Fibroblast of pulmonary artery (primary cell): ENCODE measurements at regions not wholly inside any gene's neighbourhood (a gene's known extent, or its start where the extent isn't known, plus 50 kb on each side); places are given as distances from the start of the nearest gene placed in this dataset.
A peak's percentile ranks its signal among the peaks of the same experiment; 100 is the strongest.

Experiments
- DNase-seq: peaks from one replicate; pipeline ENCODE4 v3.0.0-alpha.2; 2010; ENCODE audit warnings: low read depth
- H3K4me3 ChIP-seq: replicated peaks from 2 replicates; pipeline ENCODE4 v1.5.1; 2011; ENCODE audit warnings: low read depth, mild to moderate bottlenecking, control low read depth, low read length, moderate library complexity
- CTCF ChIP-seq: IDR thresholded peaks from 2 replicates; pipeline ENCODE4 v1.5.1; 2011; ENCODE audit warnings: mild to moderate bottlenecking, control low read depth, low read length, inconsistent platforms; ENCODE audit errors: missing control alignments

GRCh38 chr6:92822222-92822621 is 597.1 kb downstream of the EPHA7 start:
- no peak for TF ChIP-seq CTCF
- no peak for DNase-seq

DNA sequence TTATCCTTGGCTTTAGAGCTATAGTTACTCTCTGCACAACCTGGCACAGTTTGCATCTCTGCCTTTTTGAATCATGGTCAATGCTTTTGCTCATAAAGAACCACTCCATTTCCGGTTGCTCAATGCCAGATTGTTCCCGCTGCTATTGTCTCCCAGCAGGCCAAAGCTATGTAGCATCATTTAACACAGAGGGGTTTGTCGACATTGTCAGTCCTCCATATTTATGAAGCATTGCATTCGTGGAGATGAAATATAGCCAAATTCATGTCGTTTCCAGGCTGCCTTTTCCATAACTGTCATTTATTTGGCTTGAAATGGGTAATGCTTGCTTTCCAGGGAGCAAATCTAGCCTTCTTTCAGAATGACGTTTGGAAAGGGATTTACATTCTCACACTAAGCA is 598.8 kb downstream of the EPHA7 start:
- H3K4me3 ChIP-seq: no peak overlapping the region
- peak; percentile 1 for DNase-seq
- TF ChIP-seq CTCF: no peak

More at GRCh38 chr6:92822222-92822621, 597.1 kb downstream of the EPHA7 start:
- no peak overlapping the region for H3K4me3 ChIP-seq

- peak; percentile 37 for DNase-seq
- TF ChIP-seq CTCF: peak; percentile 61
- H3K4me3 ChIP-seq: no peak overlapping the region
Observed at GRCh38 chr6:92810913-92811312, 608.4 kb downstream of the EPHA7 start.

DNA sequence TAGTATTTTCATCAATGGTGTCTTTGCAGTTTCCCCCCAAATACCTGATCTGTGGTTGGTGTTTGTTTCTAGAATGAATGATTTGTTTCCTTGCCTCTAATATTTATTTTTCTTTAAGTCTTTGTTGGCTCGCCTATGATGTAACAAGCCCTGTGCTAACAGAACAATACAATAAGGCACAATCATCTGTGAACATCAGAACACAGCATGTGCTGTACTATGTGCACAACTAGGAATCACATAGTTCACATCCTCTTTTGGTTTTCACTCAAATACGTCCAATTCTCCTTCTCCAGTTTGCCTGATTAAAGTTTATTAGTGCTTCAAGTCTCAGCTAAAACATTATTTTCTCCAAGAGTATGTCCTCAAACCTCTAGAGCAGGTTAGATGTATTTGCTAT is 613.1 kb downstream of the EPHA7 start:
- no peak for TF ChIP-seq CTCF
- DNase-seq: no peak
- no peak overlapping the region for H3K4me3 ChIP-seq

DNA sequence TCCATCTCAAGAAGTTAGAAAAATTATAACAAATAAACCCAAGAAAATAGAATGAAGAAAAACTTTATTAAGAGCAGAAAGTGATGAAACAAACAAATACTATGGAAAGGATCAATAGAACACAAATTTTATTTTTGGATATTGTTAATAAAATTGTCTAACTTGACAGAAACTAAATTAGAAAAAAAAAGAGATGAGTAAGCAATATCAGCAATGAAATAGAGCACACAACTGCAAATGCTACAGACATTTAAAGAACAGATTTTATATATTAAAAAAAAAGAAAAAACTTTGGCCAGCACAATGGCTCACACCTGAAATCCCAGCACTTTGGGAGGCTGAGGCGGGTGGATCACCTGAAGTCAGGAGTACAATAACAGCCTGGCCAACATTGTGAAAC is 628.0 kb downstream of the EPHA7 start:
- DNase-seq: no peak
- H3K4me3 ChIP-seq: no peak overlapping the region
- TF ChIP-seq CTCF: no peak

- no peak overlapping the region for H3K4me3 ChIP-seq
- no peak for TF ChIP-seq CTCF
- DNase-seq: no peak
Observed at GRCh38 chr6:92790381-92790780, 629.0 kb downstream of the EPHA7 start.

DNA sequence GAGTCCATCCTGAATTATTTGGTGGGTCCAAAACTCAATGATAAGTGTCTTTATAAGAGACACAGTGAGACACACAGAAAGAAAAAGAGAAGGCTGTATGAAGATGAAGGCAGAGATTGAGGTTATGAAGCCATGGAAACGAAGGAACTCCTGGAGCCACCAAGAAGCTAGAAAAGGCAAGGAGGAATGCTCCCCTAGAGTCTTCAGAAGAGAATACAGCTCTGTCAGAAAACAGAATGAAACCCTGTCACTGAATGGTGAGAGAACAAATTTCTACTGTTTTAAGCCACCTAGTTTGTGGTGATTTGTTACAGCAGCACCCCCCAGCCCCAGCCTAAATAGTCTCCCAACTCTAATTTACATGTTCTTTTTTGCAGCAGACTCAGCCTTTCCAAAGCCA is 635.1 kb downstream of the EPHA7 start:
- no peak overlapping the region for H3K4me3 ChIP-seq

More for the DNA sequence above, 635.1 kb downstream of the EPHA7 start:
- DNase-seq: no peak
- no peak for TF ChIP-seq CTCF
